Mucosa of descending colon (tissue), 3 donors: ENCODE measurements at regions not wholly inside any gene's neighbourhood (a gene's known extent, or its start where the extent isn't known, plus 50 kb on each side); places are given as distances from the start of the nearest gene placed in this dataset.

Experiments used
- ATAC-seq: fragments of 200-7000 bp; cut with Tn5 transposase; one replicate; pipeline ENCODE4 v1.9.1; 2020; ENCODE audit warnings: mild to moderate bottlenecking, moderate library complexity
- DNase-seq, 3 donors: peaks; one replicate each; pipeline ENCODE4 v3.0.0-alpha.2; 2020
- H3K36me3 ChIP-seq: fragments of 200-600 bp; one replicate; pipeline ENCODE4 v1.8.0; 2021; ENCODE audit warnings: low read depth, mild to moderate bottlenecking
- H3K4me1 ChIP-seq: fragments of 200-600 bp; one replicate; pipeline ENCODE4 v1.8.0; 2021; ENCODE audit warnings: low read depth, mild to moderate bottlenecking
- H3K4me3 ChIP-seq: fragments of 200-600 bp; one replicate; pipeline ENCODE4 v1.8.0; 2021; ENCODE audit warnings: mild to moderate bottlenecking
- H3K9me3 ChIP-seq: fragments of 200-600 bp; one replicate; pipeline ENCODE4 v1.8.0; 2021; ENCODE audit warnings: mild to moderate bottlenecking
- CTCF ChIP-seq: fragments of 200-600 bp; IDR thresholded peaks from one replicate; pipeline ENCODE4 v1.8.0; 2022; ENCODE audit warnings: antibody characterized with exemption, mild to moderate bottlenecking
- intact Hi-C, 2 donors: fragments of 100-400 bp; cut with DNase I in 1 of 2; cut with micrococcal nuclease in 1 of 2; formaldehyde crosslinking; loops; one replicate each; pipeline versions ENCODE4 v1.11.0 to v1.11.1; 2022; cut with DNase I, micrococcal nuclease
- donor health status: DM: no; HTN: no; CAD: no; lungs with moderate emphysema.
- donor health status: DM: no; HTN: no; CAD: no.
- donor health status: DM: no; HTN: yes; CAD: no.

DNA sequence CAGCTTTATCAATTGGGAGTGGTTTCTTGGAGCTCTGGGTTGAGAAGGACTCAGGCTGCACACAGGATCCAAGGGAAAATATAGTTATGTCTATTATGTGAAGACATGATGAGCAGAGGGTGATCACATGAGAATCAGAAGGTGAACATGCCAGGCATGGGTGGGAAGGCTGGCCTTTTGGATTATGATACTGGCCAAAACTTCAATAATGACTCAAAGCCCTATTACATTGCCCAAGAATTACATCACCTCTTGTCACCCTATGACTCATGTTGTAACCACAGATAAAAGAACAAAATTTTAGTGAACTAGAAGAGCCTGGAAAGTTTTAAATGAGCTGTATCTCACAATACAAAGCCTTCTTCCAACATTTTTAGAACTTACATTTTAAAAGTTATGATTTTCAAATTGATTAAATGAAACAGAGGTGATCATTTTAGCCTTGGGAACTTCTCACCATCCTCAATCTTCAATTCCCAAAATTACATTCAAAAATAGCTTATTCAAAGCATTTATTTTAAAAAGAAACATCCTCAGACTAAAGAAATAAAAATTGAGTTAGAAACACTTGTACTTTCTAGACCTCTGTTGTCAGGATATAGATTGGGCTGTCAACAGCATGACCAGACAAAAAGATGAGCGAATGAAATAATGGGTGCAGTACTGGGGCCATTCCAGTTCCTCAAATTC is 428.3 kb downstream of the MBD2 start:
- Histone ChIP-seq H3K9me3 (no peaks in the 10 kb centered on the region), H3K36me3 (no peaks in the 10 kb centered on the region), H3K4me3 (no peak overlapping the region), H3K4me1 (peaks cover 8% of the 10 kb centered on the region)
- intact Hi-C loops: loop anchor here in 1 of 2 donors (10.0 kb wide), 1 partner anchor 59 kb away; no protein-coding TSS in a partner anchor
- DNase-seq: no peak
- TF ChIP-seq CTCF: no peak
- ATAC-seq: peak; percentile 60

DNA sequence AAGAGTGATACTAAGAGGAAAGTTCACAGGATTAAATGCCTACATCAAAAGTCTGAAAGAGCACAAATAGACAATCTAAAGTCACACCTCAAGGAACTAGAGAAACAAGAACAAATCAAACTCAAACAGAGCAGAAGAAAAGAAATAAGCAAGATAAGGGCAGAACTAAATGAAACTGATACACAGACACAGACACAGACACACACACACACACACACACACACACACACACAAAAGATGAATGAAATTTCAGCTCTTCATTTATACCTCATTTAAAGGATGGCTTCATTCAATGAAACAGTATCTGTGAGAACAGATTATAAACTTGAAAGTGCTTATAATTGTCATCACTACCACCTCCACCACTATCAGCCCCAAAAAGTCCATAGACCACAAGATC is 428.9 kb downstream of the MBD2 start:
- ATAC-seq: no peak
- H3K4me3 ChIP-seq: no peak overlapping the region
- intact Hi-C loops: loop anchor here in 1 of 2 donors (10.0 kb wide), 1 partner anchor 59 kb away; no protein-coding TSS in a partner anchor
- DNase-seq: no peak
- H3K4me1 ChIP-seq: peaks cover 8% of the 10 kb centered on the region
- no peaks in the 10 kb centered on the region for H3K36me3 ChIP-seq
- H3K9me3 ChIP-seq: no peaks in the 10 kb centered on the region
- no peak for TF ChIP-seq CTCF

- no peak overlapping the region for H3K4me3 ChIP-seq
- H3K36me3 ChIP-seq: no peaks in the 10 kb centered on the region
- H3K9me3 ChIP-seq: no peaks in the 10 kb centered on the region
- intact Hi-C loops: loop anchor here in 1 of 2 donors (10.0 kb wide), 1 partner anchor 60 kb away; no protein-coding TSS in a partner anchor
- ATAC-seq (no peak), DNase-seq (no peak)
- H3K4me1 ChIP-seq: peaks cover 8% of the 10 kb centered on the region
- TF ChIP-seq CTCF: no peak
Measured at GRCh38 chr18:53795061-53795460, 429.4 kb downstream of the MBD2 start.

DNA sequence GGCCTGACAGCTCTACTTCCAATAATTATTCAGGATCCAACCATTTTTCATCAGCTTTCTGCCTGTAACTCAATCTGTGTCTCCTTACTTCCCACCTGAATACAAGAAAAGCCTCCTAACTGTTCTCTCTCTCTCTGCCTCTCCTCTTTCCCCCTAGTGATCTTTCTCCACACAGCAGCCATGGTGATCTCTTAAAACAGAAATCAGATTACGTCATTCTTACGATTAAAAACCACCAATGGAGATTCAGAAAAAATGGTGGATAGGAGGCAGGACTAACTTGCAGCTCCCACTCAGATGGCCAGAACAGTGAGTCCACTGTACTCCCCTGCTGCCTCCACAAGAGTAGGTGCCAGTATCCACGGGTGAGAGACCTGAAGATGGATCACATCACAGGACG is 431.7 kb downstream of the MBD2 start:
- Histone ChIP-seq H3K36me3 (no peaks in the 10 kb centered on the region), H3K9me3 (no peaks in the 10 kb centered on the region), H3K4me1 (peaks cover 6% of the 10 kb centered on the region), H3K4me3 (no peak overlapping the region)
- ATAC-seq (no peak), DNase-seq (no peak)
- TF ChIP-seq CTCF: no peak
- intact Hi-C loops: loop anchor here in 1 of 2 donors (10.0 kb wide), 1 partner anchor 62 kb away; no protein-coding TSS in a partner anchor

- TF ChIP-seq CTCF: no peak
- intact Hi-C loops: loop anchor here in 1 of 2 donors (10.0 kb wide), 1 partner anchor 64 kb away; no protein-coding TSS in a partner anchor
- no peaks in the 10 kb centered on the region for H3K9me3 ChIP-seq
- H3K4me1 ChIP-seq: no peaks in the 10 kb centered on the region
- DNase-seq: no peak
- no peaks in the 10 kb centered on the region for H3K36me3 ChIP-seq
- no peak overlapping the region for H3K4me3 ChIP-seq
- no peak for ATAC-seq
Measured at GRCh38 chr18:53790786-53791185, 433.7 kb downstream of the MBD2 start.
